ENCODE measurements at regions not wholly inside any gene's neighbourhood (a gene's known extent, or its start where the extent isn't known, plus 50 kb on each side); places are given as distances from the start of the nearest gene placed in this dataset.

GRCh38 chr7:41399171-41399570 lies 303.7 kb downstream of the INHBA start (continued):
- TF ChIP-seq USF2 (IDR thresholded peaks at IDR 0.05; ENCODE audit: borderline replicate concordance, low read depth, low read length), result no peak
- no peak for TF ChIP-seq RCOR1 (IDR thresholded peaks at IDR 0.05; ENCODE audit: low read length)
- no peak for TF ChIP-seq PBX3 (IDR thresholded peaks at IDR 0.05)
- no peak for TF ChIP-seq JUND (IDR thresholded peaks at IDR 0.05)
- no peak for TF ChIP-seq RXRA (IDR thresholded peaks at IDR 0.05; ENCODE audit: borderline replicate concordance, low read depth)
- TF ChIP-seq ELF1 (IDR thresholded peaks at IDR 0.05), result no peak

GRCh38 chr7:41391818-41392217 lies 311.1 kb downstream of the INHBA start:
- Histone ChIP-seq H3K36me3 (replicated peaks in 1 of 2; ENCODE audit: control insufficient read depth in 1 of 2, insufficient read depth in 2 of 2, low read length in 1 of 2) (no peaks in the 10 kb centered on the region), H3K9me3 (no peaks in the 10 kb centered on the region; the same call in 1 of the 2 replicates), H3K9ac (no peak overlapping the region), H3K4me1 (ENCODE audit: control insufficient read depth in 1 of 2, insufficient read depth in 2 of 2, low read depth in 1 of 2, low read length in 1 of 2) (no peaks in the 10 kb centered on the region), H3K4me3 (ENCODE audit: low read depth in 2 of 2, low read length in 1 of 2) (no peak overlapping the region), H3K79me2 (ENCODE audit: insufficient read depth) (no peaks in the 10 kb centered on the region), H3K9me2 (no peaks in the 10 kb centered on the region), H3K27me3 (ENCODE audit: insufficient read depth) (no peaks in the 10 kb centered on the region), H2AFZ (ENCODE audit: low read depth) (no peak overlapping the region), H4K20me1 (ENCODE audit: insufficient read depth) (no peaks in the 10 kb centered on the region), H3F3A (replicated peaks; ENCODE audit: insufficient read depth) (no peaks in the 10 kb centered on the region), H3K27ac (ENCODE audit: low read depth in 2 of 2, low read length in 1 of 2) (no peak overlapping the region), H3K4me2 (no peak overlapping the region)
- POLR2A ChIA-PET, result no interaction called here
- 74% methylated on average over 3 of the region's 3 CpGs for WGBS (ENCODE audit: low lambda C conversion rate)
- no peak for DNase-seq
- CTCF ChIA-PET, result interaction anchor here (0.7 kb wide), 1 partner anchor 318 kb away, joined by 3 read pairs; no protein-coding TSS in a partner anchor
- no peak for TF ChIP-seq PBX3 (IDR thresholded peaks at IDR 0.05)
- no peak for TF ChIP-seq SIN3A (IDR thresholded peaks at IDR 0.05; ENCODE audit: borderline replicate concordance, low read depth, low read length)
- no peak for TF ChIP-seq RXRA (IDR thresholded peaks at IDR 0.05; ENCODE audit: borderline replicate concordance, low read depth)
- TF ChIP-seq MAX (IDR thresholded peaks at IDR 0.05; ENCODE audit: low read depth), result no peak
- TF ChIP-seq RFX5 (IDR thresholded peaks at IDR 0.05; ENCODE audit: low read length), result no peak
- TF ChIP-seq CHD2 (IDR thresholded peaks at IDR 0.05; ENCODE audit: low read length, partially characterized antibody), result no peak
- no peak for TF ChIP-seq MXI1 (IDR thresholded peaks at IDR 0.05; ENCODE audit: low read depth, low read length)
- no peak for TF ChIP-seq EZH2phosphoT487 (IDR thresholded peaks at IDR 0.05; ENCODE audit: borderline replicate concordance, low read depth)
- TF ChIP-seq USF2 (IDR thresholded peaks at IDR 0.05; ENCODE audit: borderline replicate concordance, low read depth, low read length), result no peak
- no peak for TF ChIP-seq TAF1 (IDR thresholded peaks at IDR 0.05; ENCODE audit: borderline replicate concordance, low read depth, low read length)
- no peak for TF ChIP-seq IRF3 (IDR thresholded peaks at IDR 0.05; ENCODE audit: low read depth, low read length)
- TF ChIP-seq FOXJ3 (CRISPR knock-in tag; IDR thresholded peaks at IDR 0.05), result no peak
- no peak for TF ChIP-seq CTCF (IDR thresholded peaks at IDR 0.05)
- TF ChIP-seq SMC3 (IDR thresholded peaks at IDR 0.05; ENCODE audit: low read depth, low read length), result no peak
- no peak for TF ChIP-seq REST (IDR thresholded peaks at IDR 0.05; ENCODE audit: low read depth, low read length)
- no peak for TF ChIP-seq JUND (IDR thresholded peaks at IDR 0.05)
- TF ChIP-seq YY1 (IDR thresholded peaks at IDR 0.05; ENCODE audit: low read depth), result no peak
- TF ChIP-seq NFIC (IDR thresholded peaks at IDR 0.05; ENCODE audit: borderline replicate concordance), result no peak

Data from SK-N-SH (cell line).